ENCODE measurements at regions not wholly inside any gene's neighbourhood (a gene's known extent, or its start where the extent isn't known, plus 50 kb on each side); places are given as distances from the start of the nearest gene placed in this dataset.

- H3K36me3 ChIP-seq (ENCODE audit: control insufficient read depth in 4 of 4, insufficient read depth in 3 of 4, low read depth in 1 of 4, low read length in 3 of 4) = no peaks in the 10 kb centered on the region
- no peak for TF ChIP-seq FOXA1 (IDR thresholded peaks at IDR 0.05)
- no peak for TF ChIP-seq MAX (IDR thresholded peaks at IDR 0.05)
- no peak for TF ChIP-seq SP1 (IDR thresholded peaks at IDR 0.05)
- TF ChIP-seq ZBTB33 (IDR thresholded peaks at IDR 0.05) = no peak
- no peak for TF ChIP-seq FOXA2 (IDR thresholded peaks at IDR 0.05)
- no peak for TF ChIP-seq RAD21 (IDR thresholded peaks at IDR 0.05)
- no peak for TF ChIP-seq ATF3 (IDR thresholded peaks at IDR 0.05)
- TF ChIP-seq YY1 (IDR thresholded peaks at IDR 0.05) = no peak
- no peak for TF ChIP-seq HNF4G (IDR thresholded peaks at IDR 0.05)
- no peak overlapping the region for H3K9ac ChIP-seq (ENCODE audit: low read depth in 1 of 2, low read length in 2 of 2)
- 87% methylated on average over 16 of the region's 16 CpGs for WGBS
- H3K9me3 ChIP-seq (ENCODE audit: control insufficient read depth in 4 of 4, low read length in 3 of 4) = peaks cover 0 to 4% (median 1%) of the 10 kb centered on the region in 4 donors
- H3K27me3 ChIP-seq (ENCODE audit: control insufficient read depth in 4 of 4, insufficient read depth in 4 of 4, low read length in 3 of 4) = peaks cover 0 to 9% (median 0%) of the 10 kb centered on the region in 4 donors
- DNase-seq (ENCODE audit: low spot score) = no peak
- no peak overlapping the region for H3K27ac ChIP-seq (ENCODE audit: low read depth in 1 of 2, low read length in 2 of 2)
- H3K4me1 ChIP-seq (ENCODE audit: control insufficient read depth in 4 of 4, insufficient read depth in 4 of 4, low read length in 3 of 4) = no peaks in the 10 kb centered on the region
- H3K4me3 ChIP-seq (ENCODE audit: low read depth in 1 of 3, low read length in 3 of 3) = no peak overlapping the region
Observed at GRCh38 chr6:6534399-6534798, 54.1 kb upstream of the LY86 start.

- Histone ChIP-seq H3K27me3 (ENCODE audit: control insufficient read depth in 4 of 4, insufficient read depth in 4 of 4, low read length in 3 of 4) (peaks cover 0 to 10% (median 0%) of the 10 kb centered on the region in 4 donors), H3K27ac (ENCODE audit: low read depth in 1 of 2, low read length in 2 of 2) (no peak overlapping the region), H3K9me3 (ENCODE audit: control insufficient read depth in 4 of 4, low read length in 3 of 4) (no peaks in the 10 kb centered on the region), H3K4me1 (ENCODE audit: control insufficient read depth in 4 of 4, insufficient read depth in 4 of 4, low read length in 3 of 4) (no peaks in the 10 kb centered on the region), H3K9ac (ENCODE audit: low read depth in 1 of 2, low read length in 2 of 2) (no peak overlapping the region), H3K4me3 (ENCODE audit: low read depth in 1 of 3, low read length in 3 of 3) (no peak overlapping the region), H3K36me3 (ENCODE audit: control insufficient read depth in 4 of 4, insufficient read depth in 3 of 4, low read depth in 1 of 4, low read length in 3 of 4) (no peaks in the 10 kb centered on the region)
- no peak for DNase-seq (ENCODE audit: low spot score)
- TF ChIP-seq NR2F2 (IDR thresholded peaks at IDR 0.05) (no peak), EGR1 (IDR thresholded peaks at IDR 0.05; ENCODE audit: low read depth in 2 of 2) (no peak), RXRA (IDR thresholded peaks at IDR 0.05) (no peak), FOXA1 (IDR thresholded peaks at IDR 0.05) (no peak), JUND (IDR thresholded peaks at IDR 0.05) (no peak), YY1 (IDR thresholded peaks at IDR 0.05) (no peak), ATF3 (IDR thresholded peaks at IDR 0.05) (no peak), MAX (IDR thresholded peaks at IDR 0.05) (no peak), HNF4A (conservative IDR thresholded peaks at IDR 0.05) (no peak), HNF4G (IDR thresholded peaks at IDR 0.05) (no peak)
- 70% methylated on average over 1 of the region's 1 CpG for WGBS
Observed at GRCh38 chr6:6537488-6538260, 50.8 kb upstream of the LY86 start.

- H3K36me3 ChIP-seq (ENCODE audit: control insufficient read depth in 4 of 4, insufficient read depth in 3 of 4, low read depth in 1 of 4, low read length in 3 of 4) = no peaks in the 10 kb centered on the region
- H3K4me1 ChIP-seq (ENCODE audit: control insufficient read depth in 4 of 4, insufficient read depth in 4 of 4, low read length in 3 of 4) = no peaks in the 10 kb centered on the region
- H3K4me3 ChIP-seq (ENCODE audit: low read depth in 1 of 3, low read length in 3 of 3) = no peak overlapping the region
- H3K27me3 ChIP-seq (ENCODE audit: control insufficient read depth in 4 of 4, insufficient read depth in 4 of 4, low read length in 3 of 4) = peaks cover 0 to 10% (median 0%) of the 10 kb centered on the region in 4 donors
- DNase-seq (ENCODE audit: low spot score) = no peak
- 42% methylated on average over 4 of the region's 4 CpGs for WGBS
- H3K9me3 ChIP-seq (ENCODE audit: control insufficient read depth in 4 of 4, low read length in 3 of 4) = no peaks in the 10 kb centered on the region
- no peak overlapping the region for H3K9ac ChIP-seq (ENCODE audit: low read depth in 1 of 2, low read length in 2 of 2)
- no peak overlapping the region for H3K27ac ChIP-seq (ENCODE audit: low read depth in 1 of 2, low read length in 2 of 2)
- TF ChIP-seq GABPA (IDR thresholded peaks at IDR 0.05 in 1 of 2, conservative IDR thresholded peaks at IDR 0.05 in 1 of 2) = no peak
- TF ChIP-seq SP1 (IDR thresholded peaks at IDR 0.05) = no peak
- no peak for TF ChIP-seq MAX (IDR thresholded peaks at IDR 0.05)
- no peak for TF ChIP-seq FOXA2 (IDR thresholded peaks at IDR 0.05)
- TF ChIP-seq RXRA (IDR thresholded peaks at IDR 0.05) = no peak
Observed at GRCh38 chr6:6538261-6538660, 50.3 kb upstream of the LY86 start.

All from liver (tissue), 7 donors.